SU-DHL-6 (cell line): ENCODE measurements at regions not wholly inside any gene's neighbourhood (a gene's known extent, or its start where the extent isn't known, plus 50 kb on each side); places are given as distances from the start of the nearest gene placed in this dataset.

ENCODE experiments used
- H2AFZ ChIP-seq: fragments of 200-600 bp; sonication (generic); 2 replicates; pipeline ENCODE4 v1.6.1; 2014; ENCODE audit warnings: low read depth, mild to moderate bottlenecking, moderate library complexity, mixed read lengths, antibody characterized with exemption, low read length; ENCODE audit not compliant: severe bottlenecking
- H3F3A ChIP-seq: fragments of 200-600 bp; shearing (Covaris generic); 2 replicates; pipeline ENCODE4 v1.6.0; 2016; ENCODE audit warnings: antibody characterized with exemption, mild to moderate bottlenecking; ENCODE audit not compliant: insufficient read depth
- H3K27ac ChIP-seq: fragments of 200-600 bp; sonication (generic); 2 replicates; pipeline ENCODE4 v1.5.1; 2016; ENCODE audit warnings: low read depth, mild to moderate bottlenecking, low read length, moderate library complexity, mixed read lengths
- H3K27me3 ChIP-seq: fragments of 200-600 bp; sonication (generic), shearing (Covaris generic); 2 replicates; pipeline ENCODE4 v1.6.0; 2014; ENCODE audit warnings: mild to moderate bottlenecking, low read length
- H3K36me3 ChIP-seq: fragments of 200-600 bp; sonication (generic); 2 replicates; pipeline ENCODE4 v1.6.1; 2014; ENCODE audit warnings: mild to moderate bottlenecking, low read length, mixed read lengths
- H3K4me2 ChIP-seq: fragments of 300-600, 200-600 bp; shearing (Covaris generic), sonication (generic); 2 replicates; pipeline ENCODE4 v1.6.0; 2014; ENCODE audit warnings: low read length, low read depth, mild to moderate bottlenecking; ENCODE audit not compliant: poor library complexity, severe bottlenecking
- H3K4me3 ChIP-seq: fragments of 200-600 bp; sonication (generic); 2 replicates; pipeline ENCODE4 v1.5.1; 2014; ENCODE audit warnings: antibody characterized with exemption, low read length, mild to moderate bottlenecking, mixed read lengths; ENCODE audit not compliant: insufficient read depth, poor library complexity, severe bottlenecking
- H3K79me2 ChIP-seq: fragments of 200-600 bp; sonication (generic); 2 replicates; pipeline ENCODE4 v1.6.1; 2014; ENCODE audit warnings: mild to moderate bottlenecking, low read length, moderate library complexity; ENCODE audit not compliant: insufficient read depth
- H3K9ac ChIP-seq: fragments of 200-600 bp; sonication (generic); 2 replicates; pipeline ENCODE4 v1.7.0; 2014; ENCODE audit warnings: mild to moderate bottlenecking, low read length
- H3K9me2 ChIP-seq: fragments of 200-600 bp; sonication (generic); replicated peaks from 2 replicates; pipeline ENCODE4 v1.6.1; 2014; ENCODE audit warnings: low read length; ENCODE audit not compliant: insufficient read depth
- H3K9me3 ChIP-seq: fragments of 200-600 bp; sonication (generic); 2 replicates; pipeline ENCODE4 v1.6.1; 2014; ENCODE audit warnings: low read length, mixed read lengths; ENCODE audit not compliant: insufficient read depth
- H4K20me1 ChIP-seq: fragments of 200-600 bp; sonication (generic); 2 replicates; pipeline ENCODE4 v1.6.1; 2014; ENCODE audit warnings: low read depth, mild to moderate bottlenecking, antibody characterized with exemption, low read length, moderate library complexity, mixed read lengths
- CTCF ChIP-seq: fragments of 200-600 bp; sonication (generic); IDR thresholded peaks from one replicate; pipeline ENCODE4 v1.5.1; 2017; ENCODE audit warnings: antibody characterized with exemption, mild to moderate bottlenecking, low read length, moderate library complexity; ENCODE audit not compliant: insufficient read depth, poor library complexity, severe bottlenecking
- EZH2phosphoT487 ChIP-seq: fragments of 200-600 bp; sonication (generic), shearing (Covaris generic); conservative IDR thresholded peaks from 2 replicates; pipeline ENCODE4 v1.6.1; 2018; ENCODE audit warnings: mild to moderate bottlenecking, antibody characterized with exemption, low read length, moderate library complexity, mixed read lengths

- Histone ChIP-seq H2AFZ (no peak overlapping the region), H3K27me3 (no peaks in the 10 kb centered on the region), H3K36me3 (no peaks in the 10 kb centered on the region), H3K4me2 (no peak overlapping the region), H4K20me1 (no peaks in the 10 kb centered on the region), H3K27ac (no peak overlapping the region), H3K79me2 (no peaks in the 10 kb centered on the region), H3K9me3 (no peaks in the 10 kb centered on the region), H3K9me2 (no peaks in the 10 kb centered on the region), H3K9ac (no peak overlapping the region), H3F3A (no peaks in the 10 kb centered on the region), H3K4me3 (no peak overlapping the region)
- no peak for TF ChIP-seq CTCF
- TF ChIP-seq EZH2phosphoT487 = no peak
Observed at GRCh38 chr13:110822669-110822945, 92.3 kb downstream of the ANKRD10 start.

GRCh38 chr13:110824702-110825300, 90.1 kb downstream of the ANKRD10 start:
- Histone ChIP-seq H2AFZ (no peak overlapping the region), H4K20me1 (no peaks in the 10 kb centered on the region), H3K9me3 (no peaks in the 10 kb centered on the region), H3K27me3 (no peaks in the 10 kb centered on the region), H3K27ac (no peak overlapping the region), H3K79me2 (no peaks in the 10 kb centered on the region), H3K9me2 (no peaks in the 10 kb centered on the region), H3K4me3 (no peak overlapping the region), H3K9ac (no peak overlapping the region), H3F3A (no peaks in the 10 kb centered on the region), H3K36me3 (no peaks in the 10 kb centered on the region), H3K4me2 (no peak overlapping the region)
- no peak for TF ChIP-seq EZH2phosphoT487
- no peak for TF ChIP-seq CTCF

GRCh38 chr13:110825516-110825915, 89.4 kb downstream of the ANKRD10 start:
- no peaks in the 10 kb centered on the region for H3K9me3 ChIP-seq
- H4K20me1 ChIP-seq = no peaks in the 10 kb centered on the region
- no peak overlapping the region for H3K27ac ChIP-seq
- no peaks in the 10 kb centered on the region for H3K9me2 ChIP-seq
- H3K36me3 ChIP-seq = no peaks in the 10 kb centered on the region
- H2AFZ ChIP-seq = no peak overlapping the region
- no peaks in the 10 kb centered on the region for H3K27me3 ChIP-seq
- H3F3A ChIP-seq = no peaks in the 10 kb centered on the region
- H3K4me2 ChIP-seq = no peak overlapping the region
- H3K9ac ChIP-seq = no peak overlapping the region
- H3K79me2 ChIP-seq = no peaks in the 10 kb centered on the region
- TF ChIP-seq CTCF (no peak), EZH2phosphoT487 (no peak)
- no peak overlapping the region for H3K4me3 ChIP-seq

- Histone ChIP-seq H3K9me2 (no peaks in the 10 kb centered on the region), H4K20me1 (no peaks in the 10 kb centered on the region), H3K27ac (no peak overlapping the region), H3K79me2 (no peaks in the 10 kb centered on the region), H3K27me3 (no peaks in the 10 kb centered on the region), H3K36me3 (no peaks in the 10 kb centered on the region), H3K9ac (no peak overlapping the region), H3F3A (no peaks in the 10 kb centered on the region), H3K9me3 (no peaks in the 10 kb centered on the region), H2AFZ (no peak overlapping the region), H3K4me2 (no peak overlapping the region), H3K4me3 (no peak overlapping the region)
- no peak for TF ChIP-seq CTCF
- no peak for TF ChIP-seq EZH2phosphoT487
Observed at GRCh38 chr13:110826101-110826500, 88.8 kb downstream of the ANKRD10 start.
